ENCODE measurements at regions not wholly inside any gene's neighbourhood (a gene's known extent, or its start where the extent isn't known, plus 50 kb on each side); places are given as distances from the start of the nearest gene placed in this dataset.

DNA sequence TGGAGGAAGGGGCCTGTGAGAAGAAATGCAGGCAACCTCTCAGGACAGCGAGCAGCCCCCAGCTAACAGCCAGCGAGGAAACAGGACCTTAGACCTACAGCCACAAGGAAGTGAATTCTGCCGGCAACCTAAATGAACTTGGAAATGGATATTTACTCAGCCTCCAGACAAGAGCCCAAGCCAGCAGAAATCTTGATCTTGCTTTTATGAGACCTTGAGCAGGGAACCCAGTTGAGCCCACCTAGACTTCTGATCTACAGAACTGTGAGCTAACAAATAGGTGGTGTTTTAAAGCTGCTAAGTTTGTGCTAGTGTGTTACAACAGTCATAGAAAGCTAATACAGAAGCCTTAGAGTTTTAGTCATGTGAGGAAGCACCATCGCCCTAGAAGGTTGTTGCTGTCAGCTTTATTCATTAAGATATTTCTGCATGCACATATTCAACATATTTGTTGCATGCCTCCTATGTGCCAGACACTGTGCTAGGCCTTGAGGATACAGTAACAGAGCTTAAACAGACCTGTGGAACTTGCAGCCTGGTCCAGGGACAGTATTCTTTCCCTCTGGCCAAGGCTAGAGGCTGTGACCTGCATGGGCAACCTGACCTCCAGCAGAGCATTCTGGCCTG, 50.3 kb downstream of the NALF2 start:
- H4K20me1 ChIP-seq: no peaks in the 10 kb centered on the region
- H3K27me3 ChIP-seq: peaks cover 94% of the 10 kb centered on the region
- H3K9ac ChIP-seq: no peak overlapping the region
- no peak overlapping the region for H3K4me2 ChIP-seq
- no peak overlapping the region for H3K27ac ChIP-seq
- no peak for TF ChIP-seq Cebpa-rat (IDR thresholded peaks at IDR 0.05)
- no peaks in the 10 kb centered on the region for H3K36me3 ChIP-seq
- no peak overlapping the region for H3K4me3 ChIP-seq
- H3K9me3 ChIP-seq: no peaks in the 10 kb centered on the region
- no peaks in the 10 kb centered on the region for H3K4me1 ChIP-seq

DNA sequence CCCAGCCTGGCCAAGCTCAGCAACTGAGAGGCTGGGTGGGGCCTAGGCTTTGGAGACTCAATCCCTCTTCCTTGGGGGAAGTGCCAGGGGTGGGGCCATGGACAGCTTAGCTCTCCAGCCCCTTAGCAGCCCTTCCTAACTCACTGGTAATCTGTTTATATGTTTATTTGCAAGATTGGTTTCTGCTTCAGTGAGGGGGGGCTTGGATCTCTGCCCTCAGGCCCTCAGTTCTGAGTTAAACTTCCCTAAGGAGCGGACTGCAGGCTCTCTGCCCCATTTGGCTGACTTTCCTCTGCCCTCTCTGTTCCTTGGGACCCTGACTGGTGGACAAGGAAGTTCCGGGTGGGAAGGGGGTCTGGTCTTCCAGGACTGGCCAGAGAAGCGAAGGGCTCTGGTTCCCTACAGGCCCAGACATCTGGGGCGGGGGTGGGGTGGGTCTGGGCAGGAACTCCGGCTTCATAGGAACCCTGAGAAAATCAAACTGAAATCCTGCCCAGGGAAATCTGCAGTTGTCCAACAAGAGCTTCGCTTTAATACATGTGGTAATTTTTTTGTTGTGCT, 51.4 kb downstream of the NALF2 start:
- no peak overlapping the region for H3K9ac ChIP-seq
- H3K36me3 ChIP-seq: no peaks in the 10 kb centered on the region
- H3K27ac ChIP-seq: no peak overlapping the region
- H3K4me1 ChIP-seq: no peaks in the 10 kb centered on the region
- no peak overlapping the region for H3K4me2 ChIP-seq
- no peaks in the 10 kb centered on the region for H3K9me3 ChIP-seq
- no peak overlapping the region for H3K4me3 ChIP-seq
- TF ChIP-seq Cebpa-rat (IDR thresholded peaks at IDR 0.05): no peak
- H4K20me1 ChIP-seq: no peaks in the 10 kb centered on the region
- H3K27me3 ChIP-seq: peaks cover 98% of the 10 kb centered on the region

DNA sequence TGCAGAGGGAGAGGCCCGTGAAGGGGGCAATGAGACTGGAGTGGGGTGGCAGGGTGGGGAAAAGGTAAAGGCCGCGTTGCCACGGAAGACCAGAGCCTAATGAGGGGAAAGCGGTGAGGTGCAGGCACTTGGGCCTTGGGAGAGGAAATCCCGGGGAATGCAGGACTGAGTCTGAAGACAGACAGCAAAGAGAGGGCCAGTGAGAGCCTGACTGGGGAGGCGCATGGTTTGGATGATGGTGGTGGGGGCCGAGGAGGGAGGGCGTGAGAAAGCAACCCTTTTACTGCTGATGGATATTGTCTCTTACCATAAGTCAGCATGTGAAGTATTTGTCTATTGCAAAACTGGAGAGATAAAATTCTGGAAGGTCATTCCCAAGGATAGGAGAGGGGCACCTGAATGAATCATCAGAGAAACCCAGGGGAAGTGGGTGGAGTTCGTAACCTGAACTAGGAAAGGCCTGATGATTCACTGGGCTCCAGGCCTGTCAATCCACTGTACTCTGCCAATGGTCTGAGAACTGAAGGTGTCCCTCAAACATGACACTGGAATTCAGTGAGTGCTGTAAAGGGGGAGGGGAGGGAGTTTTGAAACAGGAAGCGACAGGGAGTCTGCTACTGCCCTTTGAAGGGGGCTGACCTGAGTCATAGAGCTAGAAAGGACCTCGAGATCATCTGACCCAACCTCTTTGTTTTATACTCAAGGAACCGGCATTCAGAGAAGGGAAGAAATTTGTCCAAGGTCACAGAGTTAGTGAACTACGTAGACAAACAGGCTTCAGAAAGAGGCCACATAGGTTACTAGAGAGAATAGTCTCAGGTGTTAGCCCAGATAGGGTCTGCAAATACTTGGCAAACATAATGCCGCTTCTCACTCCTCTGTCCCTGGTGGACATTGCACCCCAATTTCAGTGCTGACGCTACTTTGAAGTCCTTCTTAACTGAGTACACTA, 52.2 kb downstream of the NALF2 start:
- peaks cover 98% of the 10 kb centered on the region for H3K27me3 ChIP-seq
- no peaks in the 10 kb centered on the region for H3K9me3 ChIP-seq
- no peak overlapping the region for H3K4me2 ChIP-seq
- no peak overlapping the region for H3K4me3 ChIP-seq
- no peaks in the 10 kb centered on the region for H4K20me1 ChIP-seq
- TF ChIP-seq Cebpa-rat (IDR thresholded peaks at IDR 0.05): no peak
- no peak overlapping the region for H3K9ac ChIP-seq
- no peaks in the 10 kb centered on the region for H3K4me1 ChIP-seq
- no peak overlapping the region for H3K27ac ChIP-seq
- no peaks in the 10 kb centered on the region for H3K36me3 ChIP-seq

DNA sequence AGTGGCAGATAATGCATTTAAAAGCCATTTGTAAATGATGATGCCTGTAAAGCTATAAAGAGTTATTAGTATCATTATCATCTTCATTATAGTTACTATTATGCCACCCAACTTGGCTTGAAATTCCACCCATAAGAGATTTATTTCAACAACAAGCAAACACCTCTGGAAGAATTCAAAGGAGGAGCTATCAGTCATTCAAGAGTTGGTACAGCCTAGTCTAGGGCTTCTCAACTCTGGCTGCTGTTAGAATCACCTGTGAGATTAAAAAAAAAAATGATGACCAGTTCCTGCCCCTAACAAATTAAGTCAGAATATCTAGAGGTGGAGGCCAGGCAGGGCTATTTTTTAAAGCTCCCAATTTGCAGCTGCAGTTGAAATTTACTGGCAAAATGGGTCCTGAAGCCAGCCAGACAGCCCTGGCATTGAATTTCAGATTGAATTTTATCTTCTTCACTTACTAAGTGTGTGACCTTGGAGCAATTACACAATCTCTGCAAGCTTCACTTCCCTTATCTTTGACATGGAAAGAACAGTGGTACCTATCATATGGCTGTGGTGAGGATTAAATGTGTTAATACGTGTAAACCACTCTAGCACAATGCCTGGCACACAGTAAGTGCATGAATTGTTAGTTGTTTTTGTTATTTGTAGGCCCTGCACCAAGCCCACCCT, 52.9 kb upstream of the EDA start:
- TF ChIP-seq Cebpa-rat (IDR thresholded peaks at IDR 0.05): no peak
- Histone ChIP-seq H3K9me3 (no peaks in the 10 kb centered on the region), H3K4me3 (no peak overlapping the region)

DNA sequence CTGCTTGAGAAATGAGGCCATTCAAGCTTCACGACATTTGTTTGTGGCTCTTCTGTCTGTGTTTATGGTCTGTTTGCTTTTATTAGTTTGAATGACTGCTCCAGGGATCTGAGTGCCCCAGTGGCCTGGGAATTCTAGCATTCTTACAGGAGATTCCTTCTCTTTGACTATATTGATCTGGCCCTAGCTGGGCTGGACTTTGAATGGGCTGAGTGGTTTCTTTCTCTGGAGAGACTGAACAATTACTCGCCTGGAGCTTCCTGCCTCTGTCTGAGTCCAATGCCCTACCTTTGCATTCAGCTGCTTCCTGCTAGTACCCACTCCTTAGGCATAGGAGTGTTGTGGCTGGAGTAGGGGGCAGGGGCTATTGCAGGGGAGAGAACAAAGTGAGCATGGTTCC, 51.2 kb upstream of the EDA start:
- Histone ChIP-seq H3K27ac (no peak overlapping the region), H3K9me3 (no peaks in the 10 kb centered on the region), H3K36me3 (no peaks in the 10 kb centered on the region)

More for the DNA sequence above, 52.9 kb upstream of the EDA start:
- Histone ChIP-seq H4K20me1 (no peaks in the 10 kb centered on the region), H3K27me3 (peaks cover 68% of the 10 kb centered on the region), H3K4me1 (no peaks in the 10 kb centered on the region), H3K27ac (no peak overlapping the region), H3K9ac (no peak overlapping the region), H3K4me2 (no peak overlapping the region), H3K36me3 (no peaks in the 10 kb centered on the region)

DNA sequence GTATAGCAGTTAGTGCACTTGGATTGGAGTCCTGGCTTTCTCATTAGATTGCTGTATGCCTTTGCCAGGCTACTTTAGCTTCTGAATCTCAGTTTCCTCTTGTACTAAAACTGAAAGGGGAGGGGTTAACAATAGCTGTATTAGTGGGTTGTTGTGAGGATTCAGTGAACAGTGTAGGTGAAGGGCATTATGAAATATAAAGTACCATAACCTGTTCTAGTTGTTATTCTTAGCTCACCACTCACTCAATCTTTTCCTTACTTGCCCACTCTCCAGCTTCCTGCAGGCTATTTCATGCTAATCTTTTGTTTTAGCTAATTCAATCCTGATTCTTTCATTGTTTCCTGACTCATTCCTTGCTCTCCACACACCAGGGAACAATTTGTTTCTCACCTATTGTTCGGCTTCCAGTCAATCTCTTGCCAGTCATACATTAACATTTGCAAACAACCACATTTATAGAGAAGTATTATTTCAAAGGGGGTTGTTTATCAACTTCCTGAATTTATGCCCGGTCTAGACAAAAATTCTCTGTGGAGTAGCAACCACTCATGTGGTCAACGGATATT, 50.6 kb upstream of the EDA start:
- Histone ChIP-seq H3K27me3 (peaks cover 63% of the 10 kb centered on the region), H3K36me3 (no peaks in the 10 kb centered on the region), H3K27ac (no peak overlapping the region), H3K9me3 (no peaks in the 10 kb centered on the region), H3K4me2 (no peak overlapping the region), H3K4me1 (no peaks in the 10 kb centered on the region), H3K9ac (no peak overlapping the region), H3K4me3 (no peak overlapping the region), H4K20me1 (no peaks in the 10 kb centered on the region)
- TF ChIP-seq Cebpa-rat (IDR thresholded peaks at IDR 0.05): no peak

More for the DNA sequence above, 51.2 kb upstream of the EDA start:
- TF ChIP-seq Cebpa-rat (IDR thresholded peaks at IDR 0.05): no peak
- H3K4me1 ChIP-seq: no peaks in the 10 kb centered on the region
- H3K4me3 ChIP-seq: no peak overlapping the region
- no peaks in the 10 kb centered on the region for H4K20me1 ChIP-seq
- no peak overlapping the region for H3K4me2 ChIP-seq
- peaks cover 63% of the 10 kb centered on the region for H3K27me3 ChIP-seq
- no peak overlapping the region for H3K9ac ChIP-seq

All from BLaER1 (cell line).